Osteocyte (in vitro differentiated cells): ENCODE measurements at regions not wholly inside any gene's neighbourhood (a gene's known extent, or its start where the extent isn't known, plus 50 kb on each side); places are given as distances from the start of the nearest gene placed in this dataset.

Source experiments
- DNase-seq: peaks from one replicate; pipeline ENCODE4 v3.0.0; 2021; ENCODE audit warnings: mixed read lengths; ENCODE audit not compliant: unreplicated experiment; ENCODE audit errors: extremely low spot score
- H3K27ac Mint-ChIP-seq: one replicate; pipeline ENCODE4 v1.8.0; 2021; ENCODE audit warnings: mild to moderate bottlenecking, mixed read lengths; ENCODE audit not compliant: unreplicated experiment
- H3K27me3 Mint-ChIP-seq: one replicate; pipeline ENCODE4 v1.8.0; 2021; ENCODE audit warnings: mixed read lengths; ENCODE audit not compliant: unreplicated experiment
- H3K36me3 Mint-ChIP-seq: one replicate; pipeline ENCODE4 v1.8.0; 2021; ENCODE audit warnings: mixed read lengths; ENCODE audit not compliant: unreplicated experiment
- H3K4me1 Mint-ChIP-seq: one replicate; pipeline ENCODE4 v1.8.0; 2021; ENCODE audit warnings: mixed read lengths; ENCODE audit not compliant: unreplicated experiment
- H3K4me3 Mint-ChIP-seq: one replicate; pipeline ENCODE4 v1.8.0; 2021; ENCODE audit warnings: mild to moderate bottlenecking, moderate library complexity, mixed read lengths; ENCODE audit not compliant: unreplicated experiment
- H3K9me3 Mint-ChIP-seq: one replicate; pipeline ENCODE4 v1.8.0; 2021; ENCODE audit warnings: mixed read lengths; ENCODE audit not compliant: unreplicated experiment
- TF ChIP-seq, protein P1 (sequence below): fragments of 200-600 bp; sonication (generic); IDR thresholded peaks from 2 replicates; pipeline ENCODE4 v1.5.0; 2021; ENCODE audit warnings: antibody characterized with exemption, mild to moderate bottlenecking, moderate library complexity

DNA sequence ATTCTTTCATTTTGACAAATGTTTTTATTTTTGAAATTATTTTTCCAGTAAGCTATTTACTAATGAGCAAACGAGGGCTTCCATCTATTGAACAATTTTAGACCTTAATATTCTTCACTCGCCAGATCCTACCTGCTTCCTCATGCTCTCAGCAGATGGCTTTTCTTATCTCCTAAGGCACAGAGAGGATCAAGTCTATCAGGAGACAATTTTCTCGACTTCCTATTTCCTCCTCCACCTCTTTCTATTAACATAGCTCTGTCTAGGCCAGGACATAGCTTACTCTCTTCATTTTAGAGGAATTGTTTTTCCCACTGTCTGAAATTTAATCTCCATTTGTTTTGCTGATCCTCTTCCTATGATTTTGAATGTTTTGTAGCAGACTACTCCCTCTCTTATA lies 87.0 kb upstream of the MAN1A1 start:
- no peak overlapping the region for H3K27ac Mint-ChIP-seq
- H3K4me1 Mint-ChIP-seq: no peaks in the 10 kb centered on the region
- no peak overlapping the region for H3K4me3 Mint-ChIP-seq
- no peaks in the 10 kb centered on the region for H3K9me3 Mint-ChIP-seq
- peaks cover 10% of the 10 kb centered on the region for H3K27me3 Mint-ChIP-seq
- no peak for DNase-seq
- TF ChIP-seq, protein P1, sequence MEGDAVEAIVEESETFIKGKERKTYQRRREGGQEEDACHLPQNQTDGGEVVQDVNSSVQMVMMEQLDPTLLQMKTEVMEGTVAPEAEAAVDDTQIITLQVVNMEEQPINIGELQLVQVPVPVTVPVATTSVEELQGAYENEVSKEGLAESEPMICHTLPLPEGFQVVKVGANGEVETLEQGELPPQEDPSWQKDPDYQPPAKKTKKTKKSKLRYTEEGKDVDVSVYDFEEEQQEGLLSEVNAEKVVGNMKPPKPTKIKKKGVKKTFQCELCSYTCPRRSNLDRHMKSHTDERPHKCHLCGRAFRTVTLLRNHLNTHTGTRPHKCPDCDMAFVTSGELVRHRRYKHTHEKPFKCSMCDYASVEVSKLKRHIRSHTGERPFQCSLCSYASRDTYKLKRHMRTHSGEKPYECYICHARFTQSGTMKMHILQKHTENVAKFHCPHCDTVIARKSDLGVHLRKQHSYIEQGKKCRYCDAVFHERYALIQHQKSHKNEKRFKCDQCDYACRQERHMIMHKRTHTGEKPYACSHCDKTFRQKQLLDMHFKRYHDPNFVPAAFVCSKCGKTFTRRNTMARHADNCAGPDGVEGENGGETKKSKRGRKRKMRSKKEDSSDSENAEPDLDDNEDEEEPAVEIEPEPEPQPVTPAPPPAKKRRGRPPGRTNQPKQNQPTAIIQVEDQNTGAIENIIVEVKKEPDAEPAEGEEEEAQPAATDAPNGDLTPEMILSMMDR: no peak
- no peaks in the 10 kb centered on the region for H3K36me3 Mint-ChIP-seq

GRCh38 chr6:119431799-119432198 lies 82.2 kb upstream of the MAN1A1 start:
- Mint-ChIP-seq H3K27me3 (peaks cover 15% of the 10 kb centered on the region), H3K9me3 (no peaks in the 10 kb centered on the region), H3K36me3 (no peaks in the 10 kb centered on the region), H3K4me3 (no peak overlapping the region), H3K4me1 (no peaks in the 10 kb centered on the region), H3K27ac (no peak overlapping the region)
- no peak for DNase-seq
- TF ChIP-seq, protein P1: no peak

DNA sequence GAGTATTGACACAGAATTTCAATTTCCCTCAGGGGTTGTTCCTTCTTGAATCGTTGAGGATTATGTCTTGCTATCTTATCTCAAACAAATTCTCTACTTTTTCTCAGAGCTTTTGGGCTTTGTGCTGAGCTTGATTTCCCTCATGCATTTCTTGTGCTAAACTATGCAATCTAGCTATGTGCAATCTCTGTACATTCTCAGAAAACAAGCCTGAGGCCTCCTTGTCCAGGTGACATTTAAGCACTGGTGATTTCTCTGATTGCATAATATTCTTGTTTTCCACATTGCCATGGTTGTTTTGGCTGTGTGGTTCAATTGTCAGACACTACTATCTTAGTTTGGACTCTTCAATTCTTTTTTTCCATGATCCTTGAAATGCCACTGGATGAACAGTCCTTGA lies 81.2 kb upstream of the MAN1A1 start:
- Mint-ChIP-seq H3K9me3 (no peaks in the 10 kb centered on the region), H3K27ac (no peak overlapping the region), H3K4me1 (no peaks in the 10 kb centered on the region), H3K36me3 (no peaks in the 10 kb centered on the region), H3K4me3 (no peak overlapping the region), H3K27me3 (peaks cover 15% of the 10 kb centered on the region)
- DNase-seq: no peak
- TF ChIP-seq, protein P1: no peak

DNA sequence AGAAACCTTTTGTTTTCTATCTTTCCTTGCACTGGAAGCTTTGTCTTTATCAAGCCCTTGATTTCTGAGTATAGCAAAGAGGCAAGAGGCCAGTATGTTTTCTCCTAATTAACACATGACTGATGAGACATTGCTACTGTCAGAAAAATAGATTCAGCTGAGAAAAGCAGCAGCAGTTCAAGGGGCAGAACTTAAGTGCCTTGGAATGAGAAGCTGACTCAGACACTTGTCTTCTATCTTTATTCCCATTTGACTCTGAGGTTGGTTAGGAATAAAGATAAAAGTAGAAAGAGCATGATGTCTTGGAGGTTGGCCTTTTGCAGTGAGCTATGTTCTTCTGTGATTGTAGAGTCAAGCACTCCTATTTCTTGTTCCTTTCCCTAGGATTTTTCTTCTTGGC lies 79.1 kb upstream of the MAN1A1 start:
- Mint-ChIP-seq H3K27me3 (peaks cover 11% of the 10 kb centered on the region), H3K4me3 (no peak overlapping the region), H3K36me3 (no peaks in the 10 kb centered on the region), H3K9me3 (peaks cover 4% of the 10 kb centered on the region), H3K27ac (no peak overlapping the region), H3K4me1 (no peaks in the 10 kb centered on the region)
- no peak for DNase-seq
- TF ChIP-seq, protein P1: no peak

GRCh38 chr6:119426619-119427018 lies 77.1 kb upstream of the MAN1A1 start:
- no peaks in the 10 kb centered on the region for H3K4me1 Mint-ChIP-seq
- H3K4me3 Mint-ChIP-seq: no peak overlapping the region
- no peak overlapping the region for H3K27ac Mint-ChIP-seq
- no peak for DNase-seq
- H3K27me3 Mint-ChIP-seq: peaks cover 5% of the 10 kb centered on the region
- peaks cover 9% of the 10 kb centered on the region for H3K9me3 Mint-ChIP-seq
- TF ChIP-seq, protein P1: no peak
- no peaks in the 10 kb centered on the region for H3K36me3 Mint-ChIP-seq
